ENCODE measurements at regions not wholly inside any gene's neighbourhood (a gene's known extent, or its start where the extent isn't known, plus 50 kb on each side); places are given as distances from the start of the nearest gene placed in this dataset.
"Not testable (repeated sequence)": the region's sequence is repeated elsewhere in the genome, so short reads cannot be mapped to it uniquely, and the experiment has no call there.

DNA sequence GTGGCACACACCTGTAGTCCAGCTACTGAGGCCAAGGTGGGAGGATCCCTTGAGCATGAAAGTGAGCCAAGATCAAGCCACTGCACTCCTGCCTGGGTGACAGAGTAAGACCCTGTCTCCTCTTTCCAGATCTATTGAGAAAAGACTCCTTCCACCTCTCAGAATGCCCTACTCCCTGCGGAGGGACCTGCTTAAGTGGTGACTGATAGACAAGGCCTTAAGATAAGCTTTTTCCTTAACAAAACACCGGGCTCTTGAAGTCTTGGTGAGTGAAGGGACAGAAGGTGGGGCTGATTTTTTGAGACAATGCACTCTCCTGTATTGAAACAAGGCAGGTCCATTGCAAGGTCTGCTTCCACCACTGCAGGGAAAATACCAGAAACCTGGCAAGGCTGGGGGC, 338.4 kb upstream of the FRG2C start:
- no peak for DNase-seq

DNA sequence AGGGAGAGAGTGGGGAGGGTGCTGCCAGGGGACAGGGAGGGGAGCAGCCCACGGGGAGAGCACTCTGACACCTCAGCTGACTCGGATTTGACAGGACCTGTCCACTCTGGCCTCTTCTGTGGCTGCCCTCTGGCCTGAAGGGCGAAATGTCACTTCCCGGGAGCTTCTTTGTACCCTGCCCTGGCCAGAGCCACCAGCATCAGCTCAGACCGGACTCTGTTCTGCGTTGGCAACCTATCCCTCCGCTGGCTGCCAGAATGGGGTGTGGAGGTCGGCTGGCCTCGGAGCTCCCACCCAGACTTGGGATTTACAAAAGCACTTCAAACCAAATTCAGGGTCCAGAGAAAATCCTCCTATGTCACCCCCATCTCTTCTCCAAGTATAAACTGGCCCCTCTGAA, 336.7 kb upstream of the FRG2C start:
- DNase-seq, result no peak

DNA sequence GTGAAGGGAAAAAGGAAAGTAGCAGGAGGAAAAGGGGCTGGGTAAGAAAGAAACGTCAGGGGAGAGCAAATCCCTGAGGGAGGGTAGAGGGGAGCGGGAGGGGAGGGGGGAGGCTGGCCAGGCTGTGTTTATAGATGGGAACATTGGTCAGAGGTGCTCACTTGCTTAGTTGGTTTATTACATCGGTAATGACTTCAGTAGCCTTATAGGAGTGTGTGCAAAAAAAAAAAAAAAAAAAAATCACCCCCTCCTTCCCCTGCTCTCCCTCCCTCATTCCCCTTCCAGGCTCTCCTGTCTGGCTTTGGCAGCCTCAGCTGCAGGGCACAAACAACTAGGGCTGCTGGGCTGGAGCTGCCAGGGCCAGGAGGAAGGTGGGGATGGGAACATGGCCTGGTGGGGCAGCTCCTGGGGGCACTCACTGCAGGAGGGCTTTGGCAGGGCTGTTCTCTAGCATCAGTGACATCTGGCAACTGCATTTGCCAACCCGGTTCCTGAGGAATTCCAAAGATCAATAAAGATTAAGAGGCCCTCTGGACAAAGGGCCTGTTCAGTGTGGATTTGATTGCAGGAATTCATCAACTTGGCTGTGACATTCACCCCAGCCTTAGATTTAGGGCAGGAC, 334.5 kb upstream of the FRG2C start:
- no peak for DNase-seq

DNA sequence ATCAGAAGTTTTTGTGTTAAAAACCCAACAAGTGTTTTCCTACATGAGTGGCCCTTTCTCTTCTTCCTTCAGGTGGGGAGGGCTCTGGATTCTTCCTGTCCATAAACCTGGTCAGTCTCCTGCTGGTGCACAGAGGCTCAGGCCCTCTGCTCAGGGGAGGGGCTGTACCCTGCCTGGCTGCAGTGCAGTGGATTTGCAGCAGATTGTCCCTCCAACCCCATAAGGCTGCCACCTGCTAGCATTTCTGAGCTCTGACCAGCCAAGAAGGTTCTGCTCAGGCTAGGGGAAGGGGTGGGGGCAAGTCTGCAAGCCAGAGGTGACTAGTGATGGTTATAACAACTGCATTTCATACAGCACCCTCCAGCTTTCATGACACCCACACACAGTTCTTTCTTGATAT, 333.7 kb upstream of the FRG2C start:
- not testable (repeated sequence) for DNase-seq

DNA sequence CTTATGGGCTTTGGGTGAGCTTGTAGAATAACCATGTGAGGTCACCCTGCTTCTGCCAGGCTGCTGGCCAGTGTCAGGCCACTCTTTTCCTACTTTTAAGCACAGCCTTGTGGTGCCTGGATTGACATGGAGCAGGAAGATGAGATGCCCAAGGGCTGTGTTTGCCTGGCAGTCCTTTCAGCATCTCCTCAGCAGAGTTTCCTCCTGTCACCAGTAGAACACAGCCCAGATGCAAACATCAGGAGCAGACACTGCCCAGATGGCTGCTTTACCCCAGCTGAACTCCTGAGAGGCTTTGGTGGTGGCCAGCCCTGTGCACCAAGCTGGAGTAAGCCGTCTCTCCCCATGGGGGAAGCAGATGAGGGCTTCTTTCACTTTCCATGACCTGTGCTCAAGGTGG, 332.0 kb upstream of the FRG2C start:
- not testable (repeated sequence) for DNase-seq

DNA sequence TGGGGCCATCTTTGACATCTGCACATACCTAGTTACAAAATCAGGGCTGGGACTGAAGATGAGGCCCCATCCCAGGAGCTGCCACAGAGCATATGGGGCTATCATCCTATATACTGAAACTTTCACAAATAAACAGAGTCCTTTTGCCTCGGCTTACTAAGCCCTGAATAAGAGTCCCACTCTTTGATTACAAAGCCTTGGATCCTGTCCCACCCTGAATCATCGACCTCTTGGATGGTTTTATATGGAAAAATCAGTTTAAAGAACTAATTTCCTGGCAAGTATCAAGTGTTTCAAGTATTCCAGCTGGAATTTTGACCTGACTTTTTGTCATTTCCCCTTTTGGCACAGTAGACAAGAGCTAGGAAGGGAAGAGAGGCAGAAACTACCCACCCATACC, 331.3 kb upstream of the FRG2C start:
- no peak for DNase-seq

DNA sequence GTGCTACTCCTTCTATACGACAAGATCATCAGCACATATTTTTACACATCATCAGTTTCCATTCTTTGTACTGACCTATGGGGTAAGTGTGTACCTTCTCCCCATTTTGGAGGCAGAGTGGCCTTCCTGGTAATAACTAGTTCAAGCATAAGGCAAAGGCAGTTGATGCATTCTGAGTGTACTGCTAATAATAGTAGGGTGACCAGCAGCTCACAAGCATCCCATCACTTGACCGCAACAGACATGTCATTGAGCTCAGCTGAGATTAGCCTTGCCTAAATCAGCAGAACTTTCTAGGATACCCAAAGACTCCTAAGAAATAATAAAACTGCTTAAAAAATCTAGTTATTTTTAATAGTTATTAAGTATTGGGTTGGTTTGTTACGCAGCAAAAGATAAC, 329.8 kb upstream of the FRG2C start:
- DNase-seq, result no peak

DNA sequence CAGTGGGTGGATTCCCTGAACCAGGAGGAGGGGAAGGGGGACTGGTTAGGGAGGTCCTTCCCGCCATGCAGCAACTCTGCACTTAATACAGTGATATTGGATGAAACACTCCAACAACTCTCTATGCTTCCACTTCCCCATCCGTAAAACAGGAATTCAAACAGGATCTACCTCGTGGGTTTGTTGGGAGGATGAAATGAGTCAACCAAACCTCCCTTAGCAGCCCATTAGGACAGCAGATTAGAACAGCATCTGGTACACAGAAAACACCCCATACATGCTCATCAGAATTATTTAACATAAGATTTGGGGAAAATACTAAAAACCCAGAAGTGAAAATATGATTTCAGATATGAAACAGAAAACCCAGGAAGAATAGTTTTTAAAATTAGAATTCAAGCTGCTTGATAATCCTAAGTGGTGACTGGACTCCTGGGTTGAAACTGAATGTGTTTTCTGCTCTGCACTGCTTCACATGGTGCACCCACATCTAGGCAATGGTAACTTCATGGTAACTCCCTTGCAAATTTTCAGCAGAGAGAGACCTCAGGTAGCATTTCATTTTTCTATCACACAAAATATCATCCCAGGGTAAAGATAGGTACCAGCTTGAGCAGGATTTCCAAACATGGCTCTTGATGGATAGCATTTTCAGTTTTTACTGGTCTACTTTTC, 326.8 kb upstream of the FRG2C start:
- no peak for DNase-seq

DNA sequence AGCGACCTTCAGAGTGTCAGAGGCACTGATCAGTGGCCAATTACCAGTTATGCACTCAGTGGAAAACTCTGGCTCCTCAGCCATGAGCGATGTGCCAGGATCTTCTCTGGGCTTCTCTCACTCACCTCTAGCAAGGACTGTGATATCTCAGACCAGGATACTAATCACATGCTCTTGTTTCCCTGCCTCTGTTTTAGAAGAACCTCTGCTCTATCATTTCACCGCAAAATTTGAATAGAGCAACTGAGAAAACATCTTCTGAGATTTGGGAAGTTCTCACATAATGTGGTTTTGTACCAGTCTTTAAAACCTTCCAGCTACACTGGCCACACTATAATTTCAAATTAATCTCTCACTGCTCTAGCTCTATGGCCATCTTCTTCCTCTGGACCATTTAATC, 325.8 kb upstream of the FRG2C start:
- no peak for DNase-seq

DNA sequence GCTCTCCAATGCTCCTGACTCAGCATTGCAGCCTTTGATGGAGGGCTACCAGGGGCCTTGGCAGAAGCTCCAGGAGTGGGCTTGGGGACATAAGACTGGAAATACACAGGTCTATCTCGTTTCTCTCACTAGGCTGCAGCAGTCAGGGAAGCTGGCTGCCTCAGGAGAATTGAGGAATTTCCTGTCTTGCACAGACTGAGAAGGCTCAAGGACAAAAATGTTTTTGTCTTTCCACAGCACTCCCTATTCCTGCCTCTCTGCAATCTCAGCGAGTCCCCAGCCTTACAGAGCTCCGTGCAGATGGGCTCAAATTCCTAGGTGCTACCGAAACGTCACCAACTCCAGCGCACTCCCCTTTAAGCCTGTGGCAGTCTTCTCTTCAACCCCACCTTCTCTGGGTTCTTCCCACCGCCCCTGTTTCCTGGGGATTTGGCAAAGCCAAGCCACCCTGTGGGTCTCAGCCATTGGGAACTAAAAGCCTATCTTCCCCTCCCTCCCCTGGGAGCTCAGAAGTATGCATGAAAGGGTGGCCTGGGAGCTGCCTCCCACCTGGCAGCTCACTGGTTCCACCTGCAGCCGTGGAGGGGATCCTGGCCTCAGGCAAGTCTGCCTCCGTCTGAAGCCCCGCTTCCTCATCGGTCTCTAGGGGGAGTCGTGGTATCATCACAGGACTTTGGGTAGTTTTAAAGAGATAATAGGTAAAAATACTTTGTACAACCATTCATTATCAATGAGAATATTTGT, 322.6 kb upstream of the FRG2C start:
- no peak for DNase-seq

DNA sequence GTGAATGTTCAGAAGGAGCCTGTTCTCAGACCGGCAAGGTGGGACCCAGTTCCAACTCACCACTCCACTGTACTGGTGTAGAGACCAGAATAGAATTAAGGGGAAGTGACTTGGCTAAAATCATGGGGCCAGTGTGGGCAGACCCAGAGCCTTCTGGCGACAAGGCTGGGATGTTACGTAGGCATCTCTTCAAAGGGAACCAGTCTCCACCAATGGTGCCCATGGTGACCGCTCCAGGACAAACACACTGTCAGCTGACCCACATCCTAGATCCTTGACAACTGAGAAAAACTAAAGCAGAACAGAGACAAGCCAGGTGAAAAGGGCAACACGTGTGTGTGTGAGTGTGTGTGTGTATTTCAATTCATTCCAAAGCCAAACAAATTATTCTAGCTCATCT, 321.7 kb upstream of the FRG2C start:
- DNase-seq, result no peak

DNA sequence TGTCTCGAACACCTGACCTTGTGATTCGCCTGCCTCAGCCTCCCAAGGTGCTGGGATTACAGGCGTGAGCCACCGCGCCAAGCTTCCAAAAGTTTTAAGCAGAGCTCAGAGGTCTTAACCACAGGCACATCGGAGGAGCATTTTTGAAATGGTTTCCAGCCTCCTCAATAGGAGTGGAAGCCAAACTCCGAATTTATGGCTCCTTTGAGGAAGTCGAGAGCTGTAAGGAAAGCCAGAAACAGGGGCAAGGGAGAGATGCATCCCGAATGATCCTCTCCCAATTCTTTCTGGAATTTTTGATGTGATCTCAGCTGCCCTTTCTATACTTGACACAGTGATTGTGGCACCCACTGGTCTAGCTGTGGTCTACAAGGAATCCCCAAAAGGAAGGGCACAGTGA, 313.6 kb upstream of the FRG2C start:
- DNase-seq, result not testable (repeated sequence)

DNA sequence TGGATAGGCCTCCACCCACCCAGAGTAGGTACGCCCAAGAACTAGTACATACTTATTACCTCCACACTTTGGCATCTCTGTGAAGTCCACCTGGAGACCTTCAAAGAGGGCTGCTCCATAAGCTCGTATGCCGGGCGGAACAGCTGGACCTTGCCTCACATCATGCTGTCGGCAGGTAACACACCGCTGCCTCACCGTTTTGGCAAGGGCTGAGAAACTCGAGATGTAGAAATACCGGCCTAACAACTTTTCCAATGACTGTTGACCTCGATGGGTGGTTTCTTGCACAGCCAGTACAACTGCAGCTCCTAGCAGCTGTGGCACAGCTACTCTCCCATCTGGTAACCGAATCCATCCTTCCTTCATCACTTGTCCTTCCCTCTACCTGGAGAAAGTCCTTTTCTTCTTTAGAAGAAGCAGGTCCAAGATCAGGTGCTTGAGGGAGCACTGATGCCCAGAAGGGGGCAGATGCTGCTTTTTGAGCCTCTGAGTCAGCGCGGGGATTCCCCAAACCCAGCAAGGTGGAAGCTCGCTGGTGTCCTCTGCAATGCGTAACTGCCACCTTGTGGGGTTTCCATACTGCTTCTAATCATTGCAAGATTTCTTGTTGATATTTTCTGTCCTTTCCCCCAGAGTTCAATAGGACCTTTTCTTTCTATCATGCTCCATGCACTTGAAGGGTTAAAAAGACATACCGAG, 301.9 kb upstream of the FRG2C start:
- not testable (repeated sequence) for DNase-seq

DNA sequence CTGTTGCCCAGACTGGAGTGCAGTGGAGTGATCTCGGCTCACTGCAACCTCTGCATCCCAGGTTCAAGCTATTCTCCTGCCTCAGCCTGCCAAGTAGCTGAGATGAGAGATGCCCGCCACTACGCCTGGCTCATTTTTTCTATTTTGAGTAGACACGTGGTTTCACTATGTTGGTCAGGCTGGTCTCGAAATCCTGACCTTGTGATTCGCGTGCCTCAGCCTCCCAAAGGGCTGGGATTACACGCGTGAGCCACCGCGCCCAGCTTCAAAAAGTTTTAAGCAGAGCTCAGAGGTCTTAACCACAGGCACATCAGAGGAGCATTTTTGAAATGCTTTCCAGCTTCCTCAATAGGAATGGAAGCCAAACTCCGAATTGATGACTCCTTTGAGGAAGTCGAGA, 291.2 kb upstream of the FRG2C start:
- not testable (repeated sequence) for DNase-seq

DNA sequence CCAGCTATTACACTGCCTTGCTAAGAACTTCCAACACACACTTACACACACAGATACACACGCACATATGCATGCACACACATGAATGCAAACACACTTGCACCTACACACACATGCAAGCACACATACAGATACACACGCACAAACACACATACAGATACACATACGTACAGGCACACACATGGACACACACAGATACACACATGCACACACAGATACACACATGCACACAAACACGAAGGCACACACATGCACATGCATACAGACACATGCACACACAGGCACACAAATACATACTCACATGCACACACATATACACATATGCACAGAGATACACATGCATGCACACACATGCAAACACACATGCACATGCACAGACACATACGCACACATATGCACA, 284.3 kb upstream of the FRG2C start:
- DNase-seq, result not testable (repeated sequence)

DNA sequence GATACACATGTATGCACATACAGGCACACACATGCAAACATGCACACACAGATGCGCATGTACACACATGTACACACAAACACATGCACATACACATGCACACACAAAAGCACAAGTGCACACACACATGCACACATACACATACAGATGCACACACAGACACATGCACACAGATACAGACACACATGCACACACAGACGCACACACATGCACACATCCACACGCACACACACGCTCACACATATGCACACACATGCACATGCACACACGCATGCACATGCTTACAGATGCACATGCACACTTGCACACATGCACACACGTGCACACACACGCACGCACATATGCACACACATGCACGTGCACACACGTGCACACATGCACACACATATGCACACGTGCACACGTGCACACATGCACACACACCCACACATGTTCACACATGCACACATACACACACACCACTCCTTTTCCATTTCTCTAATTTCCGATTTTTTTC, 283.8 kb upstream of the FRG2C start:
- no peak for DNase-seq

DNA sequence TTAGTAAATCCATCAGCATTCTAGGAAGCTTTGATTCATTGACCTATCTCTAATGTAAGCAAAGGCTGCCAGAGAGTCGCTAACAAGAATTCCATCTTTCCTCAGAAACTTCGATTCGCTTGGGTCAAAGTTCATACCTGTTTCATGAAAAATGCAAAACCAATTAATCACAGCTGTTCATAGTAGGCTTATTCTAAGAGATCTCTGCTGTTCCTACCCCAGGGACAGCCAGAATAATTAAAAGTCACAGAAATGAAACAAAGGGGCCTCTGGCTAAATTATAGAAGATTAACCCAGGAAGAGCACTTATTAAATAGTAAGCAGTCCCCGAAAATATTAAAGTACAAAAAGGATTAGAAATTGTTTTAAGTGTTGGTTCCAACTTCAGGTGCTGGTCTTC, 280.1 kb upstream of the FRG2C start:
- DNase-seq, result not testable (repeated sequence)

DNA sequence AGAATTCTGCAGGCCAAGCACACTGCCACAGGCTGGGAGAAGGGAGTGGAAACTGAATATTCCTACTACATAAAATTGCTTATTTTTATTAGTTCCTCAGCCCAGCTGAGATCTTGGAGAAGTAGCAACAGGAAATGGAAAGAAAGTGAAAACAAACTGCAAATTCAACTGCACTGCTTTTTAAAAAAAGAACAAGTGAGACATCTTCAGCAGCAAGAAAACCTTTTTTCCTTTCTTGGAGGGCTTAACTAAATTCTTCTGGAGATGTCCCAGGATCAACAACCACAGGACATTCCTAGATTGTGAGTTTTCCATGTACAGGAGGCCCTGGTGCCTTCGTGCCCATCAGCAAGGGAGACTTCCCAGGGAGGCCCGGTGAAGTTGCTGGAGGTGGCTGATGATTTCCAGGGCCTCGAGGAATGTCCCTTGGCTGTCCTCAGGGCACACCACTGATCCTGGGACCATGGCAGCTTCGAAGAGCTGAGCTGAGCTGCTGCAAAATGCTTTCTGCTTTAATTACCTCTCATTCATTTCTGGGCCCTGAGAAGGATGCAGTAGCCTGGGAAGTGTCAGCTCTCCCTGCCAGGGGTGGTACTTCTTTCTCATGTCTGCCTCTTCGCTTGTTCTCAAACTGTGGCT, 275.5 kb upstream of the FRG2C start:
- not testable (repeated sequence) for DNase-seq

DNA sequence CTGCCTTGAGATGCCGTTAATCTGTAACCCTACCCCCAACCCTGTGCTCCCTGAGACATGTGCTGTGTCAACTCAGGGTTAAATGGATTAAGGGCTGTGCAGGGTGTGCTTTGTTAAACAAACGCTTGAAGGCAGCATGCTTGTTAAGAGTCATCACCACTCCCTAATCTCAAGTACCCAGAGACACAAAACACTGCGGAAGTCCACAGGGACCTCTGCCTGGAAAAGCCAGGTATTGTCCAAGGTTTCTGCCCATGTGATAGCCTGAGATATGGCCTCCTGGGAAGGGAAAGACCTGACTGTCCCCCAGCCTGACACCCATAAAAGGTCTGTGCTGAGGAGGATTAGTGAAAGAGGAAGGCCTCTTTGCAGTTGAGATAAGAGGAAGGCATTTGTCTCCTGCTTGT, 270.8 kb upstream of the FRG2C start:
- DNase-seq, result not testable (repeated sequence)

DNA sequence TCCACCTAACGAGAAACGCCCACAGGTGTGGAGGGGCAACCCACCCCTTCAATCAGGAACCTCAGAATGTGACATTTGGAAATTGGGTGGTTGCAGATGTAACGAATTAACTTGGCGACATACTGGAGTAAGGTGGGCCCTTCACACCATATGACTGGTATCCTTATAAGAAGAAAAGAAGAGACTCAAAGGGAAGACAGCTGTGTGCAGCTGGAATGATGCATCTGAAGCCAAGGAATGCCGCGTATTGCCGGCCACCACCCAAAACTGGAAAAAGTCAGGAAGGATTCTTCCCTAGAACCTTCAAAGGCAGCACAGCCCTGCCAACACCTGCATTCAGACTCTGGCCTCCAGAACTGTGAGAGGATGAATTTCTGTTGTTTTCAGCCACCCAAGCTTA, 270.0 kb upstream of the FRG2C start:
- not testable (repeated sequence) for DNase-seq

DNA sequence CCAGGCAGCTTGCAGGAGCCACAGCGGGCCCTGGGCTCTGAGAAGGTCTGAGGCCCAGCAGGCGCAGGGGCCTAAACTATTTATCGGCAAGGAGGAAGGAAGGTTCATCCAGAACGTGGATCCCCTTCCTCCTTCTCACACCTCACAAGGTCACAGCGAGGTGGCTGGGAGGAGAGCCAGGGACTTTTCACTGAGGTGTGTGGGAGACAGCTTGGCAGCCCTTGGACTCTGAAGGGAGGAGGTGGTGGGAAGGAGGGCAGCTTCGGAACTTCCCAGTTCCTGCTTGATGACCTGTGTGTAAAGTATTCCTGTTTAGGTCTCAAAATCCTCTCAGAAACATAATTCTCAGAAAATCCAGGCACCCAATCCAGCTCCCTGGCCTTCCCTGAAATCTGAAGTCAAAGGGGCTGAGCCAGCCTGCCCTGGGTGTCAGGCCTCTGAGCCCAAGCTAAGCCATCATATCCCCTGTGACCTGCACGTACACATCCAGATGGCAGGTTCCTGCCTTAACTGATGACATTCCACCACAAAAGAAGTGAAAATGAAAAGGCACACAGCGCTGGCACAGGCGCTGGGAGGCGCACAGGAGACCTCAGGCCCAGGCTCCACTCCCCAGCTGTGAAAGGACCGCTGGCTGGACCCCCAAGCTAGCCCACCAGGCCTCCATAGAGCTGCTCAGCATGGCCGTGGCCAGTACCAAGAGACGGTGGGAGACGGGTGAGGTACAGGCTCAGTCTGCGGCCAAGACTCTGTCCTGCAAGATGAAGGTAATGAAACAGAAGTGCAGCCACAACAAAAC, 269.4 kb upstream of the FRG2C start:
- DNase-seq, result not testable (repeated sequence)

Measured in NCI-H146 (cell line).